PC-9 (cell line): ENCODE measurements at regions not wholly inside any gene's neighbourhood (a gene's known extent, or its start where the extent isn't known, plus 50 kb on each side); places are given as distances from the start of the nearest gene placed in this dataset.

ENCODE experiments used
- EZH2 ChIP-seq: fragments of 200-600 bp; sonication (generic); IDR thresholded peaks from 2 replicates; pipeline ENCODE4 v1.8.0; 2017; ENCODE audit warnings: antibody characterized with exemption, low read depth
- TF ChIP-seq, protein P1 (sequence below): fragments of 200-600 bp; sonication (generic); conservative IDR thresholded peaks from 2 replicates; pipeline ENCODE4 v1.6.1; 2017; ENCODE audit warnings: mixed run types, antibody characterized with exemption, mild to moderate bottlenecking, moderate library complexity

DNA sequence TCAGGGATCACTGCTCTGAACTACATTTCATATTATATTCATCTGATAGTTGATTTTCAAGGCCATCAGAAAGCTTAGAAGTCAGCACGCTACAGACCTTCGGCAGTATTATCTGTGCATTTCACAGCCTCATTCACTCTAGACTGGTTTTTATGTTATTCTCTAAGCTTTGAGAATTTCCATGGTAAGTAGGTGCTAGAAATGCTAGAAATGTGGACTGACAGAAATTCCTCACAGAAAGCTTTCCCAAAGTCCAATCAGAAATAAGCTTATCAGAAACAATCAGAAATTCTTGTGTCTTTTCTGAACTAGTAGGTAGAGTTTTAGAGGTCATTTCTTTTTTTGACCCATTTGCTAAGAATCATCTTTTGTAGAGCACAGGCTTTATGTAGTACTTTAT is 176.6 kb downstream of the TMTC3 start:
- TF ChIP-seq, protein P1, sequence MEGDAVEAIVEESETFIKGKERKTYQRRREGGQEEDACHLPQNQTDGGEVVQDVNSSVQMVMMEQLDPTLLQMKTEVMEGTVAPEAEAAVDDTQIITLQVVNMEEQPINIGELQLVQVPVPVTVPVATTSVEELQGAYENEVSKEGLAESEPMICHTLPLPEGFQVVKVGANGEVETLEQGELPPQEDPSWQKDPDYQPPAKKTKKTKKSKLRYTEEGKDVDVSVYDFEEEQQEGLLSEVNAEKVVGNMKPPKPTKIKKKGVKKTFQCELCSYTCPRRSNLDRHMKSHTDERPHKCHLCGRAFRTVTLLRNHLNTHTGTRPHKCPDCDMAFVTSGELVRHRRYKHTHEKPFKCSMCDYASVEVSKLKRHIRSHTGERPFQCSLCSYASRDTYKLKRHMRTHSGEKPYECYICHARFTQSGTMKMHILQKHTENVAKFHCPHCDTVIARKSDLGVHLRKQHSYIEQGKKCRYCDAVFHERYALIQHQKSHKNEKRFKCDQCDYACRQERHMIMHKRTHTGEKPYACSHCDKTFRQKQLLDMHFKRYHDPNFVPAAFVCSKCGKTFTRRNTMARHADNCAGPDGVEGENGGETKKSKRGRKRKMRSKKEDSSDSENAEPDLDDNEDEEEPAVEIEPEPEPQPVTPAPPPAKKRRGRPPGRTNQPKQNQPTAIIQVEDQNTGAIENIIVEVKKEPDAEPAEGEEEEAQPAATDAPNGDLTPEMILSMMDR = no peak
- TF ChIP-seq EZH2 = no peak
